ENCODE measurements at regions not wholly inside any gene's neighbourhood (a gene's known extent, or its start where the extent isn't known, plus 50 kb on each side); places are given as distances from the start of the nearest gene placed in this dataset.

DNA sequence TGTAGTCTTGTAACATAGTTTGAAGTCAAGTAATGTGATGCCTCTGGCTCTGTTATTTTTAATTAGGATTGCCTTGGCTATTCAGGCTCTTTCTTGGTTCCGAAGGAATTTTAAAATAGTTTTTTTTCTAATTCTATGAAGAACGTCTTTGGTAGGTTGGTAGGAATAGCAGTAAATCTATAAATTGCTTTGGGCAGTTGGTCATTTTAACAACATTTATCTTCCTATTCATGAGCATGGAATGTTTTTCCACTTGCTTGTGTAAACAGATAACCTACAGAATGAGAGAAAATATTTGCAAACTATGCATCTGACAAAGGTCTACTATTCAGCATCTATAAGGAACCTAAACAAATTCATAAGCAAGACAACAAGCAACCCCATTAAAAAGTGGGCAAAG is 173.2 kb upstream of the TRPC7 start:
- H3K4me3 ChIP-seq: no peak overlapping the region
- 78 to 86% (median 81%) methylated on average over 2 of the region's 2 CpGs for WGBS, 5 donors
- intact Hi-C loops (cut with DNase I; ENCODE audit: low total_unique reads): no loop called here
- H3K27me3 ChIP-seq: no peaks in the 10 kb centered on the region
- no peak for DNase-seq
- H3K36me3 ChIP-seq: no peaks in the 10 kb centered on the region
- no peaks in the 10 kb centered on the region for H3K4me1 ChIP-seq
- TF ChIP-seq, protein P1, sequence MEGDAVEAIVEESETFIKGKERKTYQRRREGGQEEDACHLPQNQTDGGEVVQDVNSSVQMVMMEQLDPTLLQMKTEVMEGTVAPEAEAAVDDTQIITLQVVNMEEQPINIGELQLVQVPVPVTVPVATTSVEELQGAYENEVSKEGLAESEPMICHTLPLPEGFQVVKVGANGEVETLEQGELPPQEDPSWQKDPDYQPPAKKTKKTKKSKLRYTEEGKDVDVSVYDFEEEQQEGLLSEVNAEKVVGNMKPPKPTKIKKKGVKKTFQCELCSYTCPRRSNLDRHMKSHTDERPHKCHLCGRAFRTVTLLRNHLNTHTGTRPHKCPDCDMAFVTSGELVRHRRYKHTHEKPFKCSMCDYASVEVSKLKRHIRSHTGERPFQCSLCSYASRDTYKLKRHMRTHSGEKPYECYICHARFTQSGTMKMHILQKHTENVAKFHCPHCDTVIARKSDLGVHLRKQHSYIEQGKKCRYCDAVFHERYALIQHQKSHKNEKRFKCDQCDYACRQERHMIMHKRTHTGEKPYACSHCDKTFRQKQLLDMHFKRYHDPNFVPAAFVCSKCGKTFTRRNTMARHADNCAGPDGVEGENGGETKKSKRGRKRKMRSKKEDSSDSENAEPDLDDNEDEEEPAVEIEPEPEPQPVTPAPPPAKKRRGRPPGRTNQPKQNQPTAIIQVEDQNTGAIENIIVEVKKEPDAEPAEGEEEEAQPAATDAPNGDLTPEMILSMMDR (IDR thresholded peaks at IDR 0.05): no peak
- TF ChIP-seq POLR2AphosphoS5 (IDR thresholded peaks at IDR 0.05) (no peak), POLR2A (IDR thresholded peaks at IDR 0.05) (no peak), EP300 (IDR thresholded peaks at IDR 0.05) (no peak)
- no peaks in the 10 kb centered on the region for H3K9me3 ChIP-seq
- H3K27ac ChIP-seq: no peak overlapping the region

DNA sequence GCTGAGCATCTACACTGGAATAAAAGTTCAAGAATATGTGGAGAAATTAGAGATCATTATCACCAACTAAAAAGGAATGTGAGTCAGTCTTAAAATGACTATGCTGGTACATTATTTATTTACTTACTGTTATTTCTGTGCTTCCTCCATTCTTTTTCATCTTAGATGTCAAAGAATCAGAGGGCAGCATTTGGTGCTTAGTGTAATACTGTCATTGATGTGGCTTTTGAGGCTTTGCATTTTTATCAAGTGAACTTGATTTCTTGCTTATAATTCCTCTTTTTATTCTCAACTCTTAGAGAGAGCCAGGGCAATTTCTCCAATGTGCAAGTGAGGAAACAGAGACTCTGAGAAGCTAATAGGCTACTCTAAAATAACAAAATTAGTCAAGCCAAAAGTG is 163.7 kb upstream of the TRPC7 start:
- Histone ChIP-seq H3K4me1 (no peaks in the 10 kb centered on the region), H3K27me3 (no peaks in the 10 kb centered on the region), H3K9me3 (no peaks in the 10 kb centered on the region), H3K4me3 (no peak overlapping the region), H3K36me3 (no peaks in the 10 kb centered on the region), H3K27ac (no peak overlapping the region)
- intact Hi-C loops (cut with DNase I; ENCODE audit: low total_unique reads): no loop called here
- no peak for DNase-seq
- TF ChIP-seq POLR2AphosphoS5 (IDR thresholded peaks at IDR 0.05) (no peak), EP300 (IDR thresholded peaks at IDR 0.05) (no peak), POLR2A (IDR thresholded peaks at IDR 0.05) (no peak)
- TF ChIP-seq, protein P1 (IDR thresholded peaks at IDR 0.05): no peak

DNA sequence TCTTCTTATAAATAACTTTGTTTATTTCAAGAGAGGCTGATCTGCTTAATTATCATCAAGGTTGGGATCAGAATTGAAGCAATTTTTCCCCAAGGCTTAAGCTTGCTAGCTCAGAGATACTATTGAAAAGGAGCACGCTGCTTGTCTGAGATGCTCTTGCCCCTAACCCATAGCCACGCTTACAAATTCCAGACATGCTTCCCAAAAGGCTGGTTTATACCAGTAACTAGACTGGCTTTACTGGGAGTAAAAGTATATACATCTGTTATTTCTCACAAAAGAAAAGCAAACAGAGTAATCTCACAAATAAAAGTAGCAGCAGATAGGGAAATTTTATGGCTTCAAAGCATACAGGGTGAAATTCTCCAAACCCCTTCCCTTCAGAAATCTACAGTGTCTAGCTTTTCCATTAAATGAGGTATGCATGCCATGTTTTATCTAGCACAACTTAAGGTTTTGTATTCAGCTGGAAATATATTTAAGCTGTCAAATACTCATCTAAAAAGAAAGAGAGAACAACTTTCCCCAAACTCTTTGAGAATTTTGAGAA is 163.2 kb upstream of the TRPC7 start:
- Histone ChIP-seq H3K27me3 (no peaks in the 10 kb centered on the region), H3K9me3 (no peaks in the 10 kb centered on the region), H3K27ac (no peak overlapping the region), H3K36me3 (no peaks in the 10 kb centered on the region), H3K4me3 (no peak overlapping the region), H3K4me1 (no peaks in the 10 kb centered on the region)
- TF ChIP-seq POLR2A (IDR thresholded peaks at IDR 0.05): no peak
- TF ChIP-seq, protein P1 (IDR thresholded peaks at IDR 0.05): no peak
- intact Hi-C loops (cut with DNase I; ENCODE audit: low total_unique reads): no loop called here
- 56 to 79% (median 63%) methylated on average over 2 of the region's 2 CpGs for WGBS, 5 donors
- DNase-seq: no peak

DNA sequence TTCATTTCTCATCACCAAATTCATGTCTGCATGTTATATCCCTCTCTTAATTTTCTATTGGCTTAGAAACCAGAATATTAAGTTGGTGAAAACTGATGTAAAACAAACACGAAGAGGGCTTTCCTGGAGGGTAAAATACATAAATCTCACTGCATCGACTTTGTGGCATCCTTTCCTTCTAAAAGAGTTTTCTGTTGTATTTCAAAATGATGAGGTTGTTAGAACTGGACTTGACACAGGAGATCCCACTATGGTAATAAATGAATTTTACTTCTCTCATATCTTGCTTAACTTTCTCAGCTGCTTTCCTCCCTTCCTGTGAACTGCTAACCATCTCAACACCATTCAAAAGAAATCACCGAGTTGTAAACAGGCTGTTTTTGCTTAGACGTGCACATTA is 162.0 kb upstream of the TRPC7 start:
- TF ChIP-seq EP300 (IDR thresholded peaks at IDR 0.05) (no peak), POLR2A (IDR thresholded peaks at IDR 0.05) (no peak), POLR2AphosphoS5 (IDR thresholded peaks at IDR 0.05) (no peak)
- TF ChIP-seq, protein P1 (IDR thresholded peaks at IDR 0.05): no peak
- WGBS, 5 donors: 52 to 78% (median 72%) methylated on average over 4 of the region's 4 CpGs
- H3K9me3 ChIP-seq: no peaks in the 10 kb centered on the region

More for the DNA sequence above, 162.0 kb upstream of the TRPC7 start:
- no peak for DNase-seq
- no peaks in the 10 kb centered on the region for H3K4me1 ChIP-seq
- no peaks in the 10 kb centered on the region for H3K36me3 ChIP-seq
- intact Hi-C loops (cut with DNase I; ENCODE audit: low total_unique reads): no loop called here
- no peaks in the 10 kb centered on the region for H3K27me3 ChIP-seq
- no peak overlapping the region for H3K27ac ChIP-seq
- H3K4me3 ChIP-seq: no peak overlapping the region
